MM.1S (cell line): ENCODE measurements at regions not wholly inside any gene's neighbourhood (a gene's known extent, or its start where the extent isn't known, plus 50 kb on each side); places are given as distances from the start of the nearest gene placed in this dataset.

Experiments used
- EZH2phosphoT487 ChIP-seq: fragments of 300-600 bp; sonication (generic); IDR thresholded peaks from 2 replicates; pipeline ENCODE4 v1.6.1; 2018; ENCODE audit warnings: antibody characterized with exemption, low read length
- TF ChIP-seq, protein P1 (sequence below): fragments of 300-600 bp; sonication (generic); IDR thresholded peaks from 2 replicates; pipeline ENCODE4 v1.5.1; 2016; ENCODE audit warnings: antibody characterized with exemption, low read length, mixed read lengths

DNA sequence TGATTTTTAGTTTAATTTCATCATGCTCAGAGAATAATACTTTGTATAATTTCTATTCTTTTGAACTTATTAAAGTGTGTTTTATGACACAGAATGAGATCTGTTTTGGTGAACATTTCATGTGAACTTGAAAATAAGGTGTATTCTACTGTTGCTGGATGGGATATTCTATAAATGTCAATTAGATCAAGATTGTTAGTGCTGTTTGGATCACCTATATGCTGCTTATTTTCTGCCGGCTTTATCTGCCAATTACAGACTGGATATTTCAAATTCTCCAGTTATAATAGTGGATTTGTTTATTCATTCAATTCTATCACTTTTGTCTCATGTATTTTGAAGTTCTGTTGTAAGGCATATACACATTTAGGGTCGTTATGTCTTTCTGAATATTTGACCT, 720.7 kb upstream of the RIOK2 start:
- TF ChIP-seq, protein P1, sequence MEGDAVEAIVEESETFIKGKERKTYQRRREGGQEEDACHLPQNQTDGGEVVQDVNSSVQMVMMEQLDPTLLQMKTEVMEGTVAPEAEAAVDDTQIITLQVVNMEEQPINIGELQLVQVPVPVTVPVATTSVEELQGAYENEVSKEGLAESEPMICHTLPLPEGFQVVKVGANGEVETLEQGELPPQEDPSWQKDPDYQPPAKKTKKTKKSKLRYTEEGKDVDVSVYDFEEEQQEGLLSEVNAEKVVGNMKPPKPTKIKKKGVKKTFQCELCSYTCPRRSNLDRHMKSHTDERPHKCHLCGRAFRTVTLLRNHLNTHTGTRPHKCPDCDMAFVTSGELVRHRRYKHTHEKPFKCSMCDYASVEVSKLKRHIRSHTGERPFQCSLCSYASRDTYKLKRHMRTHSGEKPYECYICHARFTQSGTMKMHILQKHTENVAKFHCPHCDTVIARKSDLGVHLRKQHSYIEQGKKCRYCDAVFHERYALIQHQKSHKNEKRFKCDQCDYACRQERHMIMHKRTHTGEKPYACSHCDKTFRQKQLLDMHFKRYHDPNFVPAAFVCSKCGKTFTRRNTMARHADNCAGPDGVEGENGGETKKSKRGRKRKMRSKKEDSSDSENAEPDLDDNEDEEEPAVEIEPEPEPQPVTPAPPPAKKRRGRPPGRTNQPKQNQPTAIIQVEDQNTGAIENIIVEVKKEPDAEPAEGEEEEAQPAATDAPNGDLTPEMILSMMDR: no peak
- TF ChIP-seq EZH2phosphoT487: no peak
